Duodenal mucosa (tissue), 2 donors: ENCODE measurements at regions not wholly inside any gene's neighbourhood (a gene's known extent, or its start where the extent isn't known, plus 50 kb on each side); places are given as distances from the start of the nearest gene placed in this dataset.

Experiments
- H3K27ac ChIP-seq: one replicate; pipeline ENCODE4 v1.7.0; 2013; ENCODE audit warnings: low read depth, low read length
- H3K27me3 ChIP-seq, 2 donors: one replicate each; pipeline ENCODE4 v1.7.0; 2013; ENCODE audit warnings: low read length in 2 of 2, control low read depth in 1 of 2; ENCODE audit not compliant: insufficient read depth in 2 of 2, control insufficient read depth in 1 of 2
- H3K36me3 ChIP-seq, 2 donors: one replicate each; pipeline ENCODE4 v1.7.0; 2013; ENCODE audit warnings: low read length in 2 of 2, control low read depth in 1 of 2; ENCODE audit not compliant: insufficient read depth in 2 of 2, control insufficient read depth in 1 of 2
- H3K4me1 ChIP-seq, 2 donors: one replicate each; pipeline ENCODE4 v1.7.0; 2013; ENCODE audit warnings: low read length in 2 of 2, control low read depth in 1 of 2; ENCODE audit not compliant: insufficient read depth in 2 of 2, control insufficient read depth in 1 of 2
- H3K4me3 ChIP-seq, 2 donors: one replicate each; pipeline ENCODE4 v1.7.0; 2013; ENCODE audit warnings: low read length in 2 of 2, low read depth in 1 of 2
- H3K9ac ChIP-seq, 2 donors: one replicate each; pipeline ENCODE4 v1.7.0; 2013; ENCODE audit warnings: low read length in 2 of 2, low read depth in 1 of 2
- H3K9me3 ChIP-seq, 2 donors: one replicate each; pipeline ENCODE4 v1.7.0; 2013; ENCODE audit warnings: low read length in 2 of 2, control low read depth in 1 of 2; ENCODE audit not compliant: control insufficient read depth in 1 of 2

DNA sequence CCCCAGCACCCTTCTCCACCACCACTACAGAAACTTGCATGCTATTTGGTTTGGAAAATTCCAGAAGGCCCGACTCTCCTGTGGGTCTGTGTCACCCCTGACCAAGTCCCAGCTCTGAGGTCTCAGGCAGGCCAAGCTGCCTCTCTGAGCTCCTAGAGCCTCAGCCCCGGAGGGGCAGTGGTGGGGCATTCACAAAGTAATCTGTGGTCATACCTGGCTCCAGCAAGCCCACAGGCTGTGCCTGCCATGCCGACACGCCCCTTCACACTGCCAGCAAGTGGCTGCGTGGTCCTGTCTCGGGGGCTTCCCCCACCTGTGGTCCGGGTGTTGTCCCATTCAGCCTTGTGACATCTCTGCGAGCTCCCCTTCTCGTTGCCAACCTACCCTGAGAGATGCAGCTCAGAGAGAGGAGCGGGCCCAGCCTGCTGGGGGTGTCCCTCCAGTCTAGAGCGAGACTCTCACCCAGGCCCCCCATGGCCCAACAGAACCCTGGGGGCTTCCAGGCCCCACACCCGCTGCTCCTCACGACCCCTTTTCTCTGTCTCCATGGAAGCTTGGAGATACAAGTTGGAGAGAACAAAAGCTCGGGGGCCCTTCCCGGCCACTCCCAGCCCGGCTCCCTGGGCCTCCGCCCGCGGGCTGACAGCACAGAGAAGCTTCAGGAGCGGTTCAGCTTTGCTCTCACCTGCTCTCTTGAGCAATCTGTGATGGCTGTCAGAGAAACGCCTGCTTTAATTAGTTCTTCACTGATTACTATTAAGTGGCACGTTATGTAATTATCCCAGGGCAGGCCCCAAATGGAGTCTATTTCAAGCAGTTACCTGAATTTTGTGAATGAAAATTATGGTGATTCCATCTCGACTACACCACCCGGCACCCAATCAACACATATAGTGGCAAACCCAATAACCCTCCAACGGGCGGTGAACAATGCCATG lies 147.7 kb upstream of the PHACTR3 start:
- Histone ChIP-seq H3K4me1 (peaks cover 9 to 10% of the 10 kb centered on the region in 2 donors), H3K9me3 (no peaks in the 10 kb centered on the region), H3K9ac (no peak overlapping the region), H3K27ac (no peak overlapping the region), H3K27me3 (peaks cover 0 to 7% of the 10 kb centered on the region in 2 donors), H3K4me3 (no peak overlapping the region), H3K36me3 (no peaks in the 10 kb centered on the region)

DNA sequence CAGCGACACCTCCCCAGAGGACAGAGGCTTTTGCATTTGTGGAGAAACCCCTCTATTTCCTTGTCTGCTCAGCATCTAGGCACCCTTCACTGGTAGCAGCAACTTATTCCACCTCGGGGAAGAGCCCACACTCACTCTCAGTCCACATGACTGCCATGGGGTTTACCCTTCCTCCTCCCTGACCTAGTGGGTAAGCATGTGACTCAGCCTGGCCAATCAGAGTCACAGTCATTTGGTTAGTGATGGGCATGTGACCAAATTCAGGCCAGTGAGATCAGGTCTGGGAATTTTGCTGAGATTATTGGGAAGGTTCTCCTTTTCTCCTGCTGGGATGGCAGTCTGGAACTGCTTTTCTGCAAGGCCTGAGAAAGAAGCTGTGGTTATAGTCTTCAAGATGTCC lies 145.7 kb upstream of the PHACTR3 start:
- Histone ChIP-seq H3K27ac (no peak overlapping the region), H3K27me3 (peaks cover 0 to 7% of the 10 kb centered on the region in 2 donors), H3K4me3 (no peak overlapping the region), H3K9ac (no peak overlapping the region), H3K36me3 (no peaks in the 10 kb centered on the region), H3K4me1 (peaks cover 9 to 10% of the 10 kb centered on the region in 2 donors), H3K9me3 (no peaks in the 10 kb centered on the region)

DNA sequence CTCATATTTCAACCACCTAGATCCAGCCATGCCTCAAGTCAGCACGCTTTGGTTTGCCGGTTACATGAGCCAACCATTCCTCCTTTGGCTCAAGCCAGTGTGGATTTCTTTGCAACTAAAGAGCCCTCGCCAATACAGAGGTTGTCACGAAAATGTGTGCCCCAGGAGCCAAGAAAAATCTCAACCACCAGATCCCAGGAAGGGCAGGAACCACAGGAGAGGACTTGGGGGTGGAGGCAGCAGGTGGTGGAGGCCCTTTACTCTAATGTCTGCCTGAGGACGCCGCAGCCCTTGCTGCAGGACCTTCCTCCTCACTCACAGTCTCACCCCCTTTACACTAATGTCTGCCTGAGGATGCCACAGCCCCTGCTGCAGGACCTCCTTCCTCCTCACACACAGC lies 144.8 kb upstream of the PHACTR3 start:
- no peak overlapping the region for H3K9ac ChIP-seq
- H3K9me3 ChIP-seq = no peaks in the 10 kb centered on the region
- H3K27ac ChIP-seq = no peak overlapping the region
- no peaks in the 10 kb centered on the region for H3K36me3 ChIP-seq
- H3K4me1 ChIP-seq = peaks cover 9 to 10% of the 10 kb centered on the region in 2 donors
- peaks cover 0 to 7% of the 10 kb centered on the region in 2 donors for H3K27me3 ChIP-seq
- no peak overlapping the region for H3K4me3 ChIP-seq

DNA sequence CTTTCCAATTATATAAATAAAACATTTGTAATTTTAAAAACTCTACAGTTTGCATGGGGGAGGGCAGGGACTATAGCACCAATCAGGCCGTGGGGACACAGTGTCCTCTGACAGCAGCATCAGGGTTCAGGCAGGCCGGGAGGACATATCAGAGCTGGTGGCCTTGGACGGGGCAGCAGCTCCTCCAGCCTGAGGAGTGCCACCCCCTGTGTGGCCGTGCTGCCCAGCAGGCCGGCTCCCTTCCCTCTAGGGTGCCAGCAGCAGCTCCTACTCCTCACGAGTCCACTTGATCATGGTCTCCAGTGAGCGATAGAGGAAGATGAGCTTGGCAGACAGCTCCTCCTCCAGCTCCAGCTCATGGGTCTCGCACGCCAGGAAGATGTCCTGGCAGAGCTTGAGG lies 144.0 kb upstream of the PHACTR3 start:
- H3K4me3 ChIP-seq = no peak overlapping the region
- no peaks in the 10 kb centered on the region for H3K36me3 ChIP-seq
- peaks cover 5 to 6% of the 10 kb centered on the region in 2 donors for H3K4me1 ChIP-seq
- H3K9me3 ChIP-seq = no peaks in the 10 kb centered on the region
- H3K27ac ChIP-seq = no peak overlapping the region
- peaks cover 0 to 7% of the 10 kb centered on the region in 2 donors for H3K27me3 ChIP-seq
- H3K9ac ChIP-seq = no peak overlapping the region

GRCh38 chr20:59461526-59461925 lies 142.8 kb upstream of the PHACTR3 start:
- Histone ChIP-seq H3K9me3 (no peaks in the 10 kb centered on the region), H3K27ac (no peak overlapping the region), H3K36me3 (no peaks in the 10 kb centered on the region), H3K4me1 (no peaks in the 10 kb centered on the region), H3K9ac (no peak overlapping the region), H3K4me3 (no peak overlapping the region), H3K27me3 (peaks cover 0 to 7% of the 10 kb centered on the region in 2 donors)

DNA sequence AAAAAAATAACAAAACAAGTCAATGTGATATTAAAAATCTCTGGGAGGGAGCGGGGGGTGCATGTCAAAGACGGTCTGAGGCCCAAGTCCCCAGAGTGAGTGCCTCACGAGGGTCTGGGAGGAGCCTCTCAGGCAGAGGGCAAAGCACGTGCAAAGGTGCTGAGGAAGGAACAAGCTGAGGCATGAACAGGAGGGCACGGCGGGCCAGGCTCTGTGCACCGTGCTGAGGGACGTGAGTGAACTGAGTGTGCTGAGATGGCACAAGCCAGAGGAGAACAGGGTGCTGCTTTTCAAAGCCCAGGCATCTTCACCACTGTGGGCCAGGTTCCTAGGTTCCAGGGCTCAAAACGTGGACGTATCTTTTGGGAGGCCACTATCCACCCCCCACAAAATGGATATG lies 142.1 kb upstream of the PHACTR3 start:
- Histone ChIP-seq H3K27ac (no peak overlapping the region), H3K4me3 (no peak overlapping the region), H3K27me3 (peaks cover 0 to 6% of the 10 kb centered on the region in 2 donors), H3K9me3 (no peaks in the 10 kb centered on the region), H3K9ac (no peak overlapping the region), H3K4me1 (no peaks in the 10 kb centered on the region), H3K36me3 (no peaks in the 10 kb centered on the region)

DNA sequence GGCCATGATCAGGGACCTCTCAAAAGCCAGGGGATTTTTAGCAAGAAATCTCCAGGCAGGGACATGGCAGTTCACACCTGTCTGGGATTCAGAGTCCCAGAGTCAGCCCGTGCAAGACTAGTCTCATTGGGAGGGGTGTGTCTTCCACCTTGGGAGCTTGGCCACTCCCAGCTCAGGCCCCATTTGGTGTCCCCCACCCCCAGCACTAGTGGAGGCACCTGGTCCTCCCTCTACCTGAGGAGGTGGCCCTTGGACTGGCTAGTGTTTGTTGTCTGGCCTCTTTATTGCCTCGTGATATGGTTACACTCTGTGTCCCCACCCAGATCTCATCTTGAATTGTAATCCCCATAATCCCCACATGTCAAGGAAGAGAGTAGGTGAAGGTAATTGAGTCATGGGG lies 140.8 kb upstream of the PHACTR3 start:
- no peaks in the 10 kb centered on the region for H3K9me3 ChIP-seq
- no peak overlapping the region for H3K27ac ChIP-seq
- H3K27me3 ChIP-seq = peaks cover 0 to 3% of the 10 kb centered on the region in 2 donors
- no peak overlapping the region for H3K9ac ChIP-seq
- no peaks in the 10 kb centered on the region for H3K36me3 ChIP-seq
- no peak overlapping the region for H3K4me3 ChIP-seq
- no peaks in the 10 kb centered on the region for H3K4me1 ChIP-seq

GRCh38 chr20:59466107-59466815 lies 138.1 kb upstream of the PHACTR3 start:
- Histone ChIP-seq H3K9ac (no peak overlapping the region), H3K36me3 (no peaks in the 10 kb centered on the region), H3K27me3 (peaks cover 0 to 3% of the 10 kb centered on the region in 2 donors), H3K4me3 (no peak overlapping the region), H3K4me1 (no peaks in the 10 kb centered on the region), H3K9me3 (no peaks in the 10 kb centered on the region), H3K27ac (no peak overlapping the region)

- Histone ChIP-seq H3K36me3 (no peaks in the 10 kb centered on the region), H3K4me3 (no peak overlapping the region), H3K27me3 (no peaks in the 10 kb centered on the region), H3K9me3 (no peaks in the 10 kb centered on the region), H3K27ac (no peak overlapping the region), H3K9ac (no peak overlapping the region), H3K4me1 (no peaks in the 10 kb centered on the region)
Observed at GRCh38 chr20:59468831-59469230, 135.5 kb upstream of the PHACTR3 start.
